Esophagus muscularis mucosa (tissue), 4 donors: ENCODE measurements at regions not wholly inside any gene's neighbourhood (a gene's known extent, or its start where the extent isn't known, plus 50 kb on each side); places are given as distances from the start of the nearest gene placed in this dataset.

Source experiments
- DNase-seq: peaks from one replicate; pipeline ENCODE4 v3.0.0-alpha.2; 2017; ENCODE audit errors: extremely low spot score
- H3K27ac ChIP-seq, 4 donors: fragments of 200-600 bp; sonication (generic); replicated peaks in 1 of 4; 1 replicate in 3 of 4; 2 replicates in 1 of 4; pipeline ENCODE4 v1.5.1; 2016 to 2019; ENCODE audit warnings: mild to moderate bottlenecking in 1 of 4
- H3K27me3 ChIP-seq, 4 donors: fragments of 200-600 bp; sonication (generic); one replicate each; pipeline versions ENCODE4 v1.5.1 to v1.6.0; 2016 to 2019
- H3K36me3 ChIP-seq, 4 donors: fragments of 200-600 bp; sonication (generic); one replicate each; pipeline ENCODE4 v1.5.1; 2016 to 2019
- H3K4me1 ChIP-seq, 4 donors: fragments of 200-600 bp; sonication (generic); one replicate each; pipeline ENCODE4 v1.5.1; 2016 to 2019
- H3K4me3 ChIP-seq, 4 donors: fragments of 200-600 bp; sonication (generic); 1 replicate in 2 of 4; 2 replicates in 2 of 4; pipeline ENCODE4 v1.5.1; 2016 to 2019; ENCODE audit warnings: mild to moderate bottlenecking in 4 of 4, moderate library complexity in 1 of 4
- H3K9me3 ChIP-seq, 4 donors: fragments of 200-600 bp; sonication (generic); 1 replicate in 3 of 4; 2 replicates in 1 of 4; pipeline ENCODE4 v1.5.1; 2016 to 2019
- CTCF ChIP-seq, 3 experiments: fragments of 200-600 bp in 2 of 3; fragments of 450-650 bp in 1 of 3; sonication (generic) in 2 of 3; IDR thresholded peaks; one replicate each; pipeline ENCODE4 v1.5.1; 2017 to 2019; ENCODE audit warnings: antibody characterized with exemption in 3 of 3, mild to moderate bottlenecking in 2 of 3, moderate library complexity in 1 of 3
- EP300 ChIP-seq: sonication (generic); formaldehyde crosslinking; IDR thresholded peaks from one replicate; pipeline ENCODE4 v1.6.1; 2017; ENCODE audit warnings: antibody characterized with exemption
- POLR2A ChIP-seq: fragments of 450-650 bp; IDR thresholded peaks from one replicate; pipeline ENCODE4 v1.6.1; 2017; ENCODE audit warnings: antibody characterized with exemption, moderate library complexity, mild to moderate bottlenecking, low read depth
- POLR2AphosphoS5 ChIP-seq, 2 donors: sonication (generic); formaldehyde crosslinking; IDR thresholded peaks; one replicate each; pipeline ENCODE4 v1.6.1; 2017; ENCODE audit warnings: antibody characterized with exemption in 2 of 2
- WGBS: methylation state at CpG from one replicate; pipeline ENCODE4 v1.1.5; 2018; 5-methylcytosine and 5-hydroxymethylcytosine counted together
- intact Hi-C: fragments of 100-400 bp; cut with DNase I; formaldehyde crosslinking; loops from one replicate; pipeline ENCODE4 v1.15.1; 2023

DNA sequence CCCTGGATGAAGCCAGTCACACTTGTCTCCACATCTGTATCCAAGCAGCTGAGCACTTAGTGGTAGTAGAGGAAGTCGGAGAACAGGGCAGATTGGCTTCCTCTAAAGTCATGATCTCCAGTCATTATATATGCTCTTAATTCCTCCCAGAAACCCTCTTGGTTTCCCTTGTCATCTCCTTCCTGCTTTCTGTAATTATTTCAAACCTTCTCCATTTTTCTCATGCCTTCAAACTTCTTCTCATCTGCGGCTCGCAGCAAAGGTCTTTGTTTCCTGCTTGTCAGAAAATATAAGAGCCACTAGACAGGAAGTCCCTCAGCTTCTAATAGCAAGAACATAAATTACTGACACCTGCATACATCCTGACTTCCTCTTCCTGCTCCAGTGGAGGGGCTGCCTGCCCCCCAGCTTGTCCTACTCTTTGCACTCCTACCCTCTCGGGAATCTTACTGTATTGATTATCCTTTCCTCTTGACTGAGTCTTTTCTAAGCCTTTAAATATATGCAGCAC lies 124.6 kb upstream of the NGF start:
- H3K36me3 ChIP-seq, result no peaks in the 10 kb centered on the region
- H3K9me3 ChIP-seq, result no peaks in the 10 kb centered on the region
- no peak overlapping the region for H3K27ac ChIP-seq
- no peak overlapping the region for H3K4me3 ChIP-seq
- intact Hi-C loops, result no loop called here
- no peak for DNase-seq
- no peak for TF ChIP-seq CTCF (IDR thresholded peaks at IDR 0.05)
- no peak for TF ChIP-seq EP300
- TF ChIP-seq POLR2A, result no peak
- no peak for TF ChIP-seq POLR2AphosphoS5 (IDR thresholded peaks at IDR 0.05)
- H3K27me3 ChIP-seq, result no peaks in the 10 kb centered on the region
- WGBS, result 62% methylated on average over 4 of the region's 4 CpGs
- H3K4me1 ChIP-seq, result no peaks in the 10 kb centered on the region

DNA sequence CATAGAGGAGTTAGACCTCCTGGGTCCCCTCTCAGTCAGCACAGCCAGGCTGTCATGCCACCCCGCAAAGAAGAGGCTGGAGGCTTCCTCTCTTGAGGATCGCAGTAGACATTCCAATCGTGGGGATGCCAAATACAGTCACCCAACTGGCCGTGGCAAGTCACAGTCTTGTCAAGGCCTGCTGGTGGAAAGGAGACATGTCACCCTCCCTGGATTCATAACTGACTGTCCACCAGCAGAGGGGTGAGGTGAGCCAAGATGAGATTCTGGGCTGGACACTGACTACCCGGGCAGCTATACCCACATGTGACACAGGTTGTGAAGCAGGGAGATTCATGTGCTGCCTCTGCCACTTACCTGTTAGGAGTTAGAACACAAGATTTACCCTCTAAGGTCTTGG lies 123.5 kb upstream of the NGF start:
- H3K4me3 ChIP-seq, result no peak overlapping the region

DNA sequence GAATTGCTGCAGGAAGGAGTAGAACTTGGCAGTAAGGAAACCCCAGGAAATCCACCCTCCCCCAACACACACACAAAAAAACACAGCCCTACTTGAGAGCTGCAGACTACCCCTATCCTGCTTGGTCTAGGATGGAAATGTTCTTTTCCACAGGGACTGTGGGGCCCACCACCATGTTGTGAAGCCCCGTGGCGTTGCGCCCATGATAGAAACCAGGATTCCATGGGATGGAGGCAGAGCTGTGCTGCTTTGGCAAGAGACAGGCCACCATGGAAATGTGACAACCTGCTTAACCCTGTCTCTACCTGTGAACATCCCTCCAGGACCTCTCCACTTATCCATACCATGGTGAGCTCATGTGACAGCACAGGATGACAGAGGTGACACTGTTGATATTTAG lies 121.1 kb upstream of the NGF start:
- intact Hi-C loops, result no loop called here
- Histone ChIP-seq H3K36me3 (no peaks in the 10 kb centered on the region), H3K4me3 (no peak overlapping the region), H3K4me1 (peaks cover 5 to 27% (median 21%) of the 10 kb centered on the region in 4 donors), H3K27ac (no peak overlapping the region), H3K27me3 (no peaks in the 10 kb centered on the region), H3K9me3 (no peaks in the 10 kb centered on the region)
- DNase-seq, result no peak
- no peak for TF ChIP-seq CTCF (IDR thresholded peaks at IDR 0.05)
- TF ChIP-seq POLR2A, result no peak
- no peak for TF ChIP-seq POLR2AphosphoS5 (IDR thresholded peaks at IDR 0.05)
- TF ChIP-seq EP300, result no peak
- no CpG with 5 or more reads among the region's 3 CpGs for WGBS

More for the DNA sequence above, 123.5 kb upstream of the NGF start:
- H3K9me3 ChIP-seq, result no peaks in the 10 kb centered on the region
- intact Hi-C loops, result no loop called here
- H3K27me3 ChIP-seq, result no peaks in the 10 kb centered on the region
- 74% methylated on average over 5 of the region's 5 CpGs for WGBS
- H3K4me1 ChIP-seq, result peaks cover 0 to 6% (median 3%) of the 10 kb centered on the region in 4 donors
- DNase-seq, result no peak
- no peaks in the 10 kb centered on the region for H3K36me3 ChIP-seq
- H3K27ac ChIP-seq, result no peak overlapping the region
- TF ChIP-seq POLR2AphosphoS5 (IDR thresholded peaks at IDR 0.05) (no peak), POLR2A (no peak), EP300 (no peak), CTCF (IDR thresholded peaks at IDR 0.05) (no peak)

DNA sequence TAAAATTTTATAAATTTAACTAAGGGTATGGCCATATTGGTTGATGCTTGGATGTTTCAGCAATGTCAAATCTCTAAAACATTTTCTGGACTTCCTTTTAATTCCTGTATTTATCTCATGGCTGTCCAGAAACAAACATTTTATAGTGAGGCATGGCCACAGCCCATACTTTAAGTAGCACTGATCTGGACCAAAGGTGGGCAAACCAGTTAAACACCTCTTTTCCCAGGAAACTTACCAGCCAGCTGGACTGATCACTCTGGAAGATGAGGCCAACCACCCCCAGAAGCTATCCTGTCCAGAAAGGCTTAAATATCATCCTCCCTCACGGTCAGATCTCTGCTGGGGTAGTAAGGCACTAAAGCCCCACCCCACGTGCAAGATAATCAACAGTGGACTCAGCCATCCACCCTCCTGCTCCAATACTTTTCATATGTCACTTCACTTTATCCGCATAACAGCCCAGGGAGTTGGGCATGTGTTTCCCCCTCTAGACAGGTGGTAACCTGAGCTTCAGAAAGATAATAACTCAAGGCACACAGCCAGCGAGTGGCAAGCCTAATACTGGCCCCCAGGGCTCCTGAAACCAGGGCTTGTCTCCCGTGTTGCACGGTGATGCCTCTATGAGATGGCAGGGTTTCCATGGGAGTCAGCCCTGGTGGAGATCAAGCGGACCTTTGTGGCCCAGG lies 120.5 kb upstream of the NGF start:
- WGBS, result 94% methylated on average over 5 of the region's 7 CpGs
- TF ChIP-seq CTCF (IDR thresholded peaks at IDR 0.05), result no peak
- no peak for TF ChIP-seq POLR2A
- no peak for TF ChIP-seq POLR2AphosphoS5 (IDR thresholded peaks at IDR 0.05)
- TF ChIP-seq EP300, result no peak
- H3K27ac ChIP-seq, result no peak overlapping the region
- DNase-seq, result no peak
- H3K4me3 ChIP-seq, result no peak overlapping the region
- H3K9me3 ChIP-seq, result no peaks in the 10 kb centered on the region
- H3K4me1 ChIP-seq, result peaks cover 5 to 29% (median 24%) of the 10 kb centered on the region in 4 donors
- intact Hi-C loops, result no loop called here
- H3K27me3 ChIP-seq, result no peaks in the 10 kb centered on the region
- no peaks in the 10 kb centered on the region for H3K36me3 ChIP-seq

GRCh38 chr1:115457289-115457688 lies 119.2 kb upstream of the NGF start:
- H3K36me3 ChIP-seq, result no peaks in the 10 kb centered on the region
- intact Hi-C loops, result no loop called here
- no peaks in the 10 kb centered on the region for H3K27me3 ChIP-seq
- no peak overlapping the region for H3K4me3 ChIP-seq
- no peak for TF ChIP-seq CTCF (IDR thresholded peaks at IDR 0.05)
- no peak for TF ChIP-seq POLR2A
- TF ChIP-seq POLR2AphosphoS5 (IDR thresholded peaks at IDR 0.05), result no peak
- TF ChIP-seq EP300, result no peak
- DNase-seq, result no peak
- H3K9me3 ChIP-seq, result no peaks in the 10 kb centered on the region
- peaks cover 5 to 29% (median 24%) of the 10 kb centered on the region in 4 donors for H3K4me1 ChIP-seq
- H3K27ac ChIP-seq, result no peak overlapping the region
- 82% methylated on average over 2 of the region's 2 CpGs for WGBS
